H1 (cell line): ENCODE measurements at regions not wholly inside any gene's neighbourhood (a gene's known extent, or its start where the extent isn't known, plus 50 kb on each side); places are given as distances from the start of the nearest gene placed in this dataset.

Experiments
- CTCF ChIA-PET: fragments of 300-600 bp; sonication (Branson Sonifier 250); formaldehyde crosslinking; loops from one replicate; lab custom pipeline; 2021; ENCODE audit not compliant: partially characterized antibody; lab: Charles Lee
- POLR2A ChIA-PET: fragments of 300-600 bp; sonication (Branson Sonifier 250); formaldehyde crosslinking; loops from one replicate; lab custom pipeline; 2021; ENCODE audit warnings: inconsistent platforms; ENCODE audit not compliant: partially characterized antibody; lab: Charles Lee
- DNase-seq, 2 experiments: peaks; one replicate each; pipeline versions ENCODE4 v3.0.0 to v3.0.0-alpha.2; 2010 to 2022; ENCODE audit warnings: low spot score in 2 of 2, low read depth in 1 of 2, mixed read lengths in 1 of 2
- FAIRE-seq: peaks from 2 replicates; lab custom pipeline; 2011; peaks lifted over from hg19 to GRCh38; lab: Jason Lieb, UNC
- H2AFZ ChIP-seq: 2 replicates; pipeline ENCODE4 v1.8.1; 2012; ENCODE audit warnings: low read length, inconsistent platforms
- H2AK5ac ChIP-seq: 2 replicates; pipeline ENCODE4 v1.6.1; 2013; ENCODE audit warnings: low read depth, low read length
- H2BK120ac ChIP-seq: replicated peaks from 2 replicates; pipeline ENCODE3; 2013; ENCODE audit warnings: low read depth, low read length, inconsistent platforms
- H2BK12ac ChIP-seq: 2 replicates; pipeline ENCODE4 v1.6.1; 2013; ENCODE audit warnings: low read depth, low read length
- H2BK15ac ChIP-seq: 2 replicates; pipeline ENCODE4 v1.6.1; 2013; ENCODE audit warnings: low read length
- H2BK20ac ChIP-seq: 2 replicates; pipeline ENCODE4 v1.6.1; 2013; ENCODE audit warnings: low read length
- H2BK5ac ChIP-seq: 2 replicates; pipeline ENCODE4 v1.6.1; 2013; ENCODE audit warnings: low read depth, low read length
- H3K14ac ChIP-seq: 2 replicates; pipeline ENCODE4 v1.6.1; 2013; ENCODE audit warnings: inconsistent platforms; ENCODE audit not compliant: insufficient read length
- H3K18ac ChIP-seq: 2 replicates; pipeline ENCODE4 v1.6.1; 2013; ENCODE audit warnings: low read length; ENCODE audit errors: extremely low read depth
- H3K23ac ChIP-seq: 2 replicates; pipeline ENCODE4 v1.6.1; 2013; ENCODE audit warnings: inconsistent platforms; ENCODE audit not compliant: insufficient read length
- H3K23me2 ChIP-seq: 2 replicates; pipeline ENCODE4 v1.6.1; 2013; ENCODE audit warnings: low read depth, low read length
- H3K27ac ChIP-seq: 2 replicates; pipeline ENCODE4 v1.6.1; 2011; ENCODE audit warnings: low read depth, low read length, inconsistent platforms
- H3K27me3 ChIP-seq, 4 experiments: replicated peaks in 1 of 4; 1 replicate in 1 of 4; 2 replicates in 3 of 4; pipeline versions ENCODE4 v1.6.1 to v1.8.1; 2011 to 2013; ENCODE audit warnings: low read length in 3 of 4, mild to moderate bottlenecking in 3 of 4, inconsistent platforms in 2 of 4, mixed read lengths in 2 of 4, moderate library complexity in 1 of 4; ENCODE audit not compliant: control insufficient read depth in 3 of 4, insufficient read depth in 3 of 4; ENCODE audit errors: extremely low read depth in 1 of 4
- H3K36me3 ChIP-seq, 4 experiments: 2 replicates each; pipeline versions ENCODE4 v1.6.1 to v1.8.1; 2011 to 2013; ENCODE audit warnings: mild to moderate bottlenecking in 4 of 4, low read length in 3 of 4, moderate library complexity in 2 of 4, control low read depth in 1 of 4, inconsistent platforms in 1 of 4; ENCODE audit not compliant: insufficient read depth in 4 of 4, control insufficient read depth in 2 of 4
- H3K4ac ChIP-seq: replicated peaks from 2 replicates; pipeline ENCODE3; 2013; ENCODE audit warnings: low read length, low read depth, mixed read lengths, inconsistent platforms; ENCODE audit not compliant: insufficient read length
- H3K4me1 ChIP-seq, 4 experiments: replicated peaks in 1 of 4; 1 replicate in 1 of 4; 2 replicates in 3 of 4; pipeline versions ENCODE4 v1.6.1 to v1.8.1; 2011 to 2013; ENCODE audit warnings: low read length in 3 of 4, inconsistent platforms in 2 of 4, mixed read lengths in 1 of 4; ENCODE audit not compliant: insufficient read depth in 4 of 4, control insufficient read depth in 3 of 4
- H3K4me2 ChIP-seq, 2 experiments: 2 replicates each; pipeline versions ENCODE4 v1.6.1 to v1.8.1; 2011 to 2013; ENCODE audit warnings: low read depth in 2 of 2, low read length in 2 of 2, control low read depth in 1 of 2, inconsistent platforms in 1 of 2, mild to moderate bottlenecking in 1 of 2; ENCODE audit not compliant: insufficient read depth in 1 of 2
- H3K4me3 ChIP-seq, 4 experiments: fragments of 200-600, 300-600 bp in 1 of 4; sonication (generic), shearing (Covaris generic), sonication (Bioruptor Twin) in 1 of 4; 2 replicates each; pipeline versions ENCODE4 v1.5.1 to v1.8.1; 2011 to 2016; ENCODE audit warnings: low read length in 4 of 4, low read depth in 3 of 4, control low read depth in 2 of 4, inconsistent platforms in 2 of 4, mild to moderate bottlenecking in 2 of 4, mixed read lengths in 1 of 4, moderate library complexity in 1 of 4; ENCODE audit not compliant: insufficient read depth in 2 of 4; ENCODE audit errors: extremely low read depth in 1 of 4
- H3K56ac ChIP-seq: replicated peaks from 2 replicates; pipeline ENCODE3; 2013; ENCODE audit warnings: low read depth, mild to moderate bottlenecking, mixed read lengths, low read length, inconsistent platforms; ENCODE audit not compliant: insufficient read length
- H3K79me1 ChIP-seq: 2 replicates; pipeline ENCODE4 v1.6.1; 2013; ENCODE audit warnings: low read depth, low read length, control low read depth
- H3K79me2 ChIP-seq, 2 experiments: 2 replicates each; pipeline versions ENCODE4 v1.6.1 to v1.8.1; 2012 to 2013; ENCODE audit warnings: low read length in 2 of 2, mild to moderate bottlenecking in 2 of 2, inconsistent platforms in 1 of 2; ENCODE audit not compliant: insufficient read depth in 2 of 2, control insufficient read depth in 1 of 2
- H3K9ac ChIP-seq, 4 experiments: replicated peaks in 1 of 4; 1 replicate in 1 of 4; 2 replicates in 3 of 4; pipeline versions ENCODE4 v1.6.1 to v1.8.1; 2011 to 2013; ENCODE audit warnings: low read depth in 3 of 4, low read length in 3 of 4, control low read depth in 2 of 4, mild to moderate bottlenecking in 2 of 4, moderate library complexity in 2 of 4, inconsistent platforms in 1 of 4; ENCODE audit errors: extremely low read depth in 1 of 4
- H3K9me3 ChIP-seq, 2 experiments: 2 replicates each; pipeline versions ENCODE4 v1.6.1 to v1.8.1; 2012 to 2013; ENCODE audit warnings: mild to moderate bottlenecking in 2 of 2, moderate library complexity in 2 of 2, control low read depth in 1 of 2, inconsistent platforms in 1 of 2, low read depth in 1 of 2, low read length in 1 of 2, mixed read lengths in 1 of 2; ENCODE audit not compliant: insufficient read depth in 2 of 2
- H4K20me1 ChIP-seq, 2 experiments: replicated peaks in 1 of 2; 2 replicates each; pipeline versions ENCODE3 to v1.8.1; 2011 to 2013; ENCODE audit warnings: inconsistent platforms in 2 of 2, low read length in 2 of 2, mild to moderate bottlenecking in 1 of 2; ENCODE audit not compliant: insufficient read depth in 2 of 2, control insufficient read depth in 1 of 2
- H4K5ac ChIP-seq: 2 replicates; pipeline ENCODE4 v1.6.1; 2013; ENCODE audit warnings: low read length, low read depth, mixed read lengths, inconsistent platforms; ENCODE audit not compliant: insufficient read length
- H4K8ac ChIP-seq: 2 replicates; pipeline ENCODE4 v1.8.0; 2013; ENCODE audit warnings: mild to moderate bottlenecking, moderate library complexity, low read length, inconsistent platforms; ENCODE audit not compliant: insufficient read depth; ENCODE audit errors: extremely low read depth
- H4K91ac ChIP-seq: replicated peaks from 2 replicates; pipeline ENCODE3; 2013; ENCODE audit warnings: low read length, mixed read lengths, inconsistent platforms; ENCODE audit not compliant: insufficient read length
- BACH1 ChIP-seq: IDR thresholded peaks from 2 replicates; pipeline ENCODE4 v1.6.1; 2012; ENCODE audit warnings: low read length, improper control_type of control experiment
- CBX8 ChIP-seq: fragments of 300-800, 300-1000 bp; sonication (generic); IDR thresholded peaks from 2 replicates; pipeline ENCODE4 v1.7.1; 2016; ENCODE audit warnings: low read depth, low read length, borderline replicate concordance
- GTF2F1 ChIP-seq: IDR thresholded peaks from 2 replicates; pipeline ENCODE4 v1.6.1; 2012; ENCODE audit warnings: low read depth, low read length, improper control_type of control experiment, borderline replicate concordance
- PHF8 ChIP-seq: fragments of 200-600 bp; sonication (generic); conservative IDR thresholded peaks from 2 replicates; pipeline ENCODE4 v1.7.1; 2012; ENCODE audit warnings: low read depth, mild to moderate bottlenecking, inconsistent platforms, low read length, moderate library complexity
- TAF7 ChIP-seq: optimal IDR thresholded peaks from 2 replicates; pipeline ENCODE3; 2011; ENCODE audit warnings: low read depth, mild to moderate bottlenecking, inconsistent platforms, low read length, moderate library complexity, borderline replicate concordance
- USF2 ChIP-seq: IDR thresholded peaks from 2 replicates; pipeline ENCODE4 v1.6.1; 2011; ENCODE audit warnings: low read length, improper control_type of control experiment
- WGBS, 2 experiments: shearing (Covaris generic) in 1 of 2; methylation state at CpG; one replicate each; pipeline versions ENCODE4 v1.1.6 to v1.1.7; 2013 to 2015; ENCODE audit warnings: low lambda C conversion rate in 2 of 2, mixed read lengths in 2 of 2, inconsistent platforms in 1 of 2, low coverage in 1 of 2, missing lambda C conversion rate in 1 of 2; ENCODE audit not compliant: insufficient replicate concordance in 2 of 2, insufficient coverage in 1 of 2, insufficient read length in 1 of 2; ENCODE audit errors: extremely low coverage in 1 of 2, missing lambda C conversion rate in 1 of 2; 5-methylcytosine and 5-hydroxymethylcytosine counted together

GRCh38 chr2:144678736-144679135, 158.8 kb upstream of the ZEB2 start:
- WGBS, 2 experiments, result 86% methylated on average over 1 of the region's 1 CpG; no CpG with 5 or more reads in 1 of the 2 experiments
- no peak overlapping the region for H3K18ac ChIP-seq
- TF ChIP-seq USF2 (no peak), TAF7 (no peak), PHF8 (no peak), BACH1 (no peak), GTF2F1 (no peak), CBX8 (no peak)
- H3K27ac ChIP-seq, result no peak overlapping the region
- no peaks in the 10 kb centered on the region; the same call in 1 of the 2 replicates for H3K23me2 ChIP-seq
- H2BK15ac ChIP-seq, result no peak overlapping the region
- H3K4me3 ChIP-seq, result no peak overlapping the region
- no peak overlapping the region for H2BK12ac ChIP-seq
- H4K20me1 ChIP-seq, result no peaks in the 10 kb centered on the region
- no peak overlapping the region for H3K14ac ChIP-seq
- no peak overlapping the region for H3K9ac ChIP-seq
- POLR2A ChIA-PET, result no interaction called here
- H3K4me1 ChIP-seq, result peaks cover 0 to 3% (median 0%) of the 10 kb centered on the region in 4 experiments; a peak in 1 of 7 replicates
- H3K79me2 ChIP-seq, result no peaks in the 10 kb centered on the region
- no peaks in the 10 kb centered on the region for H3K27me3 ChIP-seq
- no peak overlapping the region for H4K8ac ChIP-seq
- no peak overlapping the region for H3K4ac ChIP-seq
- H3K4me2 ChIP-seq, result no peak overlapping the region
- H3K56ac ChIP-seq, result no peak overlapping the region
- no peak for FAIRE-seq
- H2BK5ac ChIP-seq, result no peak overlapping the region
- no peak overlapping the region for H3K23ac ChIP-seq
- H2AFZ ChIP-seq, result no peak overlapping the region
- no peaks in the 10 kb centered on the region for H3K79me1 ChIP-seq
- H3K9me3 ChIP-seq, result no peaks in the 10 kb centered on the region
- H4K91ac ChIP-seq, result no peak overlapping the region
- CTCF ChIA-PET, result interaction anchor here (0.7 kb wide), 1 partner anchor 227 kb away, joined by 3 read pairs; no protein-coding TSS in a partner anchor
- DNase-seq, result no peak
- H2BK20ac ChIP-seq, result no peak overlapping the region
- no peak overlapping the region for H2AK5ac ChIP-seq
- H2BK120ac ChIP-seq, result no peak overlapping the region
- no peak overlapping the region for H4K5ac ChIP-seq
- H3K36me3 ChIP-seq, result no peaks in the 10 kb centered on the region
